Breast epithelium (tissue), 4 donors: ENCODE measurements at regions not wholly inside any gene's neighbourhood (a gene's known extent, or its start where the extent isn't known, plus 50 kb on each side); places are given as distances from the start of the nearest gene placed in this dataset.

Experiments used
- DNase-seq, 2 donors: peaks; one replicate each; pipeline ENCODE4 v3.0.0-alpha.2; 2019; ENCODE audit warnings: low spot score in 2 of 2
- H3K27ac ChIP-seq, 2 donors: fragments of 200-600 bp; sonication (generic) in 1 of 2; one replicate each; pipeline ENCODE4 v1.5.1; 2016 to 2019; ENCODE audit warnings: mild to moderate bottlenecking in 1 of 2
- H3K27me3 ChIP-seq, 2 donors: fragments of 200-600 bp; sonication (generic) in 1 of 2; one replicate each; pipeline versions ENCODE4 v1.5.1 to v1.6.0; 2017 to 2019; ENCODE audit warnings: control low read depth in 1 of 2, mild to moderate bottlenecking in 1 of 2
- H3K36me3 ChIP-seq: fragments of 200-600 bp; one replicate; pipeline ENCODE4 v1.5.1; 2019
- H3K4me1 ChIP-seq, 2 donors: fragments of 200-600 bp; sonication (generic); one replicate each; pipeline ENCODE4 v1.5.1; 2016 to 2019; ENCODE audit warnings: control low read depth in 1 of 2
- H3K4me3 ChIP-seq, 3 donors: fragments of 200-600 bp; sonication (generic); 1 replicate in 2 of 3; 2 replicates in 1 of 3; pipeline ENCODE4 v1.5.1; 2016 to 2019; ENCODE audit warnings: mild to moderate bottlenecking in 3 of 3, moderate library complexity in 2 of 3
- H3K9me3 ChIP-seq, 2 donors: fragments of 200-600 bp; sonication (generic) in 1 of 2; one replicate each; pipeline ENCODE4 v1.5.1; 2016 to 2019; ENCODE audit warnings: control low read depth in 1 of 2
- POLR2A ChIP-seq: fragments of 450-650 bp; IDR thresholded peaks from one replicate; pipeline ENCODE4 v1.6.1; 2016; ENCODE audit warnings: antibody characterized with exemption, mild to moderate bottlenecking, moderate library complexity
- POLR2AphosphoS5 ChIP-seq, 3 donors: sonication (generic); formaldehyde crosslinking; IDR thresholded peaks; one replicate each; pipeline ENCODE4 v1.6.1; 2017; ENCODE audit warnings: antibody characterized with exemption in 3 of 3
- intact Hi-C: fragments of 100-400 bp; cut with DNase I; formaldehyde crosslinking; loops from one replicate; pipeline ENCODE4 v1.15.1; 2023; ENCODE audit warnings: low total_unique reads
- TF ChIP-seq, protein P1 (sequence below), 3 donors: fragments of 450-650 bp; IDR thresholded peaks; one replicate each; pipeline ENCODE4 v1.5.1; 2016 to 2017; ENCODE audit warnings: antibody characterized with exemption in 3 of 3, mild to moderate bottlenecking in 3 of 3, moderate library complexity in 3 of 3

DNA sequence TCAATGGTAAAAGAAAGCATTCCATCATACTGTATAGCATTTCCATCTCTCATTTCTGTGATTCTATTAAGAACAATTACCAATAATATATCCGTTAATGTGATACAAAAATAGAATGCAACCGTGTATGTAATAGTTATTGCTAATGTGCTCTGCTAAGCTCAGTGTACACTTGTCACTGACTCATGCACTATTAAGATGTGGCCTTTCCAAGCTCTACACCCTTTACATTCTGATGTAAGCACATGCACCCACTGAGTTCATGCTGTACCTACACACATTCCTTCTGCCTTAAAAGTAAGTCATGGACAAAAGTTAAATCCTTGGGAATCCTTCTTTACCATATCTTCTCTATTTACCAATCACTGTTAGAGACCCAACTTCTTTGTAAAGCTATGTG, 319.1 kb downstream of the ZSWIM6 start:
- no peak for DNase-seq
- no peaks in the 10 kb centered on the region for H3K27me3 ChIP-seq
- no peaks in the 10 kb centered on the region for H3K9me3 ChIP-seq
- no peak overlapping the region for H3K27ac ChIP-seq
- no peaks in the 10 kb centered on the region for H3K4me1 ChIP-seq
- H3K36me3 ChIP-seq = no peaks in the 10 kb centered on the region
- H3K4me3 ChIP-seq = no peak overlapping the region
- TF ChIP-seq, protein P1, sequence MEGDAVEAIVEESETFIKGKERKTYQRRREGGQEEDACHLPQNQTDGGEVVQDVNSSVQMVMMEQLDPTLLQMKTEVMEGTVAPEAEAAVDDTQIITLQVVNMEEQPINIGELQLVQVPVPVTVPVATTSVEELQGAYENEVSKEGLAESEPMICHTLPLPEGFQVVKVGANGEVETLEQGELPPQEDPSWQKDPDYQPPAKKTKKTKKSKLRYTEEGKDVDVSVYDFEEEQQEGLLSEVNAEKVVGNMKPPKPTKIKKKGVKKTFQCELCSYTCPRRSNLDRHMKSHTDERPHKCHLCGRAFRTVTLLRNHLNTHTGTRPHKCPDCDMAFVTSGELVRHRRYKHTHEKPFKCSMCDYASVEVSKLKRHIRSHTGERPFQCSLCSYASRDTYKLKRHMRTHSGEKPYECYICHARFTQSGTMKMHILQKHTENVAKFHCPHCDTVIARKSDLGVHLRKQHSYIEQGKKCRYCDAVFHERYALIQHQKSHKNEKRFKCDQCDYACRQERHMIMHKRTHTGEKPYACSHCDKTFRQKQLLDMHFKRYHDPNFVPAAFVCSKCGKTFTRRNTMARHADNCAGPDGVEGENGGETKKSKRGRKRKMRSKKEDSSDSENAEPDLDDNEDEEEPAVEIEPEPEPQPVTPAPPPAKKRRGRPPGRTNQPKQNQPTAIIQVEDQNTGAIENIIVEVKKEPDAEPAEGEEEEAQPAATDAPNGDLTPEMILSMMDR (IDR thresholded peaks at IDR 0.05) = no peak
- no peak for TF ChIP-seq POLR2AphosphoS5 (IDR thresholded peaks at IDR 0.05)
- TF ChIP-seq POLR2A = no peak
- intact Hi-C loops = no loop called here

DNA sequence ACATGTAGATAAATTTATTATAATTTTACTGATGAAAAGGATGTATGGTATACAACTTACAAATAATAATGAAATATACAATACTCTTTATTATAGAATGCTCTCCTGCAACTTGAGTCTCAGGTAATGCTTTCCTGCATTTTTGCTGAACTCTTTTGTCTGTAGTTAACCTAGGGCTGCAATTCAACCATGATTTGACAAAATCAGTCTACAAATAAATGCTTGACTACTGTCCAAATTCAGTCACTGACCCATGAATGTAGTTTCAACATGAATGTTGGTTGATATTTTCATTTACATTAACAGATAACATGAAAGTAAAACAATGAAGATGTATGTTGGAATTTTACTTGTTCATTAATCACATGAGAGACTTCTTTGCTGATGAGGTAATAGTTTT, 320.9 kb downstream of the ZSWIM6 start:
- intact Hi-C loops = no loop called here
- no peaks in the 10 kb centered on the region for H3K27me3 ChIP-seq
- no peak for DNase-seq
- no peaks in the 10 kb centered on the region for H3K4me1 ChIP-seq
- H3K36me3 ChIP-seq = no peaks in the 10 kb centered on the region
- H3K9me3 ChIP-seq = no peaks in the 10 kb centered on the region
- TF ChIP-seq POLR2AphosphoS5 (IDR thresholded peaks at IDR 0.05) = no peak
- TF ChIP-seq, protein P1 (IDR thresholded peaks at IDR 0.05) = no peak
- no peak for TF ChIP-seq POLR2A
- no peak overlapping the region for H3K27ac ChIP-seq
- no peak overlapping the region for H3K4me3 ChIP-seq

DNA sequence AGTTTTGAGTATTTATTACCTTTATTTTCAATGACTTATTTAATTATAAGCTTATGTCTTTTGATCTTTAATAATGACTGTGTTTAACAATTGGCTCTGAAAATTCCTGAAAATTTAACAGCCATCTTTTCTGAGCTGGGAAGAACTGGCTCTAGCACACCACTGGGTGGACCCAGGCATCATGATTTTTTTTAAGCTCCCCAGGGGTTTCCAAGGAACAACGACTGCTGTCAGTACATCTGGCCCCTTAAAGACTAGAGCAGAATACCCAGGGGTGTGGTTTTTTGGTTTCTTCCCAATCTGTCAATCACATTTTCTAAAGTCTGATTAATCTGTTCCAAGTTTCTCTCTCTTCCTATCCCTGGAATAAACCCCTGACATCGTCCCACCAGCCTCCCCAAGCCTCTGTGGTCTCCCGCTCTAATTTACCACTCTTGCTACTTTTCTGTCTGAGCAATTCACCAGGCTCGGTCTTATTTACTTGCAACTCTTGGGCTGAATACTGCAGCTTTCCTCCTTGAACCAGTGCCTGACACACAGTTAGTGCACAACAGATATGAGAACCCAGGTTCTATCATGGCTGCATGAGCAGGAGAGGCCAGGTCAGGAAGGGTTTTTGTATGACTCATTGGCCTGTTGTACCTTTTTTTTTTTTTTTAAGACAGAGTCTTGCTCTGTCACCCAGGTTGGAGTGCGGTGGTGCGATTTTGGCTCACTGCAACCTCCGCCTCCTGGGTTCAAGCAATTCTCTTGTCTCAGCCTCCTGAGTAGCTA, 321.9 kb downstream of the ZSWIM6 start:
- Histone ChIP-seq H3K4me1 (no peaks in the 10 kb centered on the region), H3K9me3 (no peaks in the 10 kb centered on the region), H3K27ac (no peak overlapping the region), H3K4me3 (no peak overlapping the region), H3K27me3 (no peaks in the 10 kb centered on the region), H3K36me3 (no peaks in the 10 kb centered on the region)
- TF ChIP-seq, protein P1 (IDR thresholded peaks at IDR 0.05) = no peak
- TF ChIP-seq POLR2A (no peak), POLR2AphosphoS5 (IDR thresholded peaks at IDR 0.05) (no peak)
- no peak for DNase-seq
- intact Hi-C loops = no loop called here

DNA sequence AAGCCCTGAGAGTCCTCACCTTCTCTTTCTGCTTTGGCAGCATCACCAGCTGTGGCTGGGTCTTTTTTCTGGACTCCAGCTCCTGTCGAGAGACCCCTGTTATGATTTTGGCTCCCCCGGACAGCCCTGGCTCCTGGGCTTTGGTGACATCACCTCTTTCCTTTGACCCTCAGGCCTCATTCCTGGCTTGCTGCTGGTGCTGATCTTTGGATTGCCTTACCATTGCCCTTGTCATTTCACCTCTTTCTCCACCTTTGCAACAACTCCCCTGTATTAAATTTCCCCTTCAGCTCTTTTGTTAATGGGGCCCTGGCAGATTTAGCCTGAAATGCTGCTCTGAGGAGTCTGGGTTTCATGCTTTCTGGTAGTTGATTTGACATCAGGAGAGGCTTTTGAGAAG, 322.8 kb downstream of the ZSWIM6 start:
- no peaks in the 10 kb centered on the region for H3K36me3 ChIP-seq
- H3K27ac ChIP-seq = no peak overlapping the region
- no peak overlapping the region for H3K4me3 ChIP-seq
- no peak for DNase-seq
- no peaks in the 10 kb centered on the region for H3K4me1 ChIP-seq
- H3K9me3 ChIP-seq = no peaks in the 10 kb centered on the region
- intact Hi-C loops = no loop called here
- TF ChIP-seq, protein P1 (IDR thresholded peaks at IDR 0.05) = no peak
- no peak for TF ChIP-seq POLR2A
- no peak for TF ChIP-seq POLR2AphosphoS5 (IDR thresholded peaks at IDR 0.05)
- no peaks in the 10 kb centered on the region for H3K27me3 ChIP-seq

DNA sequence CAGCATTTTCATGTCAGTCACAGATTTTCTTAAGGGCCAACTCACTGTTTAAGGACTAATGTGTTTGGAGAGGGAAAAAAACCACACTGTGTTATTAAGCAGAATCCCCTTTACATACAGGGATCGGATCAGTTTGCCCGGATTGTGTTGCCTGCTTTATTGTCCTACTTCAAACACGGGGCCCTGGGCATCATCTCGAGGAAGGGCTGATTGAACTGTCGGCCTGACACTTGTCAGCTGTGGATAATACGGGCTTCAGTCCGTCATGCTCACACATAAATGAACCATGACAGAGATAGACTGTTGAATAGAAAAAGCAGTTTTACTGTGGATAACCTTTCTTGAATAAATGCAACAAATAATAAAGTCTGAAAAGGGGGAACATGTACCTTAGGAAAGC, 325.0 kb downstream of the ZSWIM6 start:
- no peak overlapping the region for H3K27ac ChIP-seq
- no peaks in the 10 kb centered on the region for H3K36me3 ChIP-seq
- no peak for DNase-seq
- H3K4me1 ChIP-seq = no peaks in the 10 kb centered on the region
- no peaks in the 10 kb centered on the region for H3K9me3 ChIP-seq
- TF ChIP-seq, protein P1 (IDR thresholded peaks at IDR 0.05) = no peak
- TF ChIP-seq POLR2A = no peak
- TF ChIP-seq POLR2AphosphoS5 (IDR thresholded peaks at IDR 0.05) = no peak
- H3K27me3 ChIP-seq = no peaks in the 10 kb centered on the region
- intact Hi-C loops = no loop called here
- H3K4me3 ChIP-seq = no peak overlapping the region
